Osteoblast (primary cell): ENCODE measurements at regions not wholly inside any gene's neighbourhood (a gene's known extent, or its start where the extent isn't known, plus 50 kb on each side); places are given as distances from the start of the nearest gene placed in this dataset.

Experiments
- DNase-seq: peaks from one replicate; pipeline ENCODE4 v3.0.0; 2011; ENCODE audit warnings: low spot score, mixed read lengths; ENCODE audit not compliant: insufficient read length; ENCODE audit errors: missing footprints
- H2AFZ ChIP-seq: 2 replicates; pipeline ENCODE4 v1.6.0; 2011; ENCODE audit warnings: mild to moderate bottlenecking, low read length
- H3K27ac ChIP-seq: 2 replicates; pipeline ENCODE4 v1.5.1; 2011; ENCODE audit warnings: mild to moderate bottlenecking, low read depth, low read length, moderate library complexity
- H3K27me3 ChIP-seq: 2 replicates; pipeline ENCODE4 v1.6.0; 2012; ENCODE audit warnings: mild to moderate bottlenecking, control low read depth, inconsistent platforms, low read length, moderate library complexity; ENCODE audit not compliant: insufficient read depth
- H3K36me3 ChIP-seq: 2 replicates; pipeline ENCODE4 v1.5.1; 2011; ENCODE audit warnings: mild to moderate bottlenecking, low read length, control low read depth, moderate library complexity; ENCODE audit not compliant: insufficient read depth
- H3K4me1 ChIP-seq: 2 replicates; pipeline ENCODE4 v1.5.1; 2011; ENCODE audit warnings: mild to moderate bottlenecking, low read length, control low read depth, moderate library complexity; ENCODE audit not compliant: insufficient read depth
- H3K4me2 ChIP-seq: 2 replicates; pipeline ENCODE4 v1.6.0; 2011; ENCODE audit warnings: mild to moderate bottlenecking, low read length; ENCODE audit not compliant: insufficient read depth
- H3K4me3 ChIP-seq: fragments of 200-600 bp; sonication (generic); 3 replicates; pipeline ENCODE4 v1.5.1; 2012; ENCODE audit warnings: mild to moderate bottlenecking, low read length, inconsistent platforms; ENCODE audit not compliant: insufficient read depth
- H3K79me2 ChIP-seq: 2 replicates; pipeline ENCODE4 v1.6.0; 2012; ENCODE audit warnings: mild to moderate bottlenecking, low read length, control low read depth, inconsistent platforms; ENCODE audit not compliant: insufficient read depth
- H3K9me3 ChIP-seq: 2 replicates; pipeline ENCODE4 v1.5.1; 2011; ENCODE audit warnings: low read depth, low read length, control low read depth
- H4K20me1 ChIP-seq: 2 replicates; pipeline ENCODE4 v1.6.0; 2012; ENCODE audit warnings: mild to moderate bottlenecking, low read length, control low read depth; ENCODE audit not compliant: insufficient read depth
- TF ChIP-seq, protein P1 (sequence below): IDR thresholded peaks from 2 replicates; pipeline ENCODE4 v1.5.1; 2011; ENCODE audit warnings: mild to moderate bottlenecking, low read depth, low read length, moderate library complexity; ENCODE audit errors: extremely low read depth

DNA sequence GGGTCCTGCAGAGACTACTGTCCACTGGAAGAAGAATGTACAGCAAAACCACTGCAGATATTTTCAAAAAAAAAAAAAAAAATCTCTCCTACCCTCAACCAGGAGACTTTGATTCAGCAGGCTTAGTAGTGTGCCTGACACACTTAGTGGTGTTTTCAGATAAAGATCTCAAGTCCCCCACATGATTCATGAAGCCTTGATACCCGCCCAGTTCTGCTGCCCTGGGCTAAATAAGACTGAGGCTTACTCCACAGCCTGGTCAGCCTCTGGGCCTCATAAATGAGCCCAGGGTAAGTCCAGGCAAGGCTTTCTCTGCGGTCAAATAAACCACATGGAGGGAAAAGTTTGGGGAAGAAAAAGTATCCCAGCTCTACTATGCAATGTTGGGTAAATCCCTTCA lies 222.1 kb upstream of the ARID1B start:
- DNase-seq: no peak
- Histone ChIP-seq H3K4me2 (no peak overlapping the region), H3K9me3 (no peaks in the 10 kb centered on the region), H3K27ac (no peak overlapping the region), H3K4me1 (no peaks in the 10 kb centered on the region), H3K27me3 (no peaks in the 10 kb centered on the region), H3K36me3 (no peaks in the 10 kb centered on the region), H3K79me2 (no peaks in the 10 kb centered on the region), H4K20me1 (no peaks in the 10 kb centered on the region), H2AFZ (no peak overlapping the region), H3K4me3 (no peak overlapping the region)
- TF ChIP-seq, protein P1, sequence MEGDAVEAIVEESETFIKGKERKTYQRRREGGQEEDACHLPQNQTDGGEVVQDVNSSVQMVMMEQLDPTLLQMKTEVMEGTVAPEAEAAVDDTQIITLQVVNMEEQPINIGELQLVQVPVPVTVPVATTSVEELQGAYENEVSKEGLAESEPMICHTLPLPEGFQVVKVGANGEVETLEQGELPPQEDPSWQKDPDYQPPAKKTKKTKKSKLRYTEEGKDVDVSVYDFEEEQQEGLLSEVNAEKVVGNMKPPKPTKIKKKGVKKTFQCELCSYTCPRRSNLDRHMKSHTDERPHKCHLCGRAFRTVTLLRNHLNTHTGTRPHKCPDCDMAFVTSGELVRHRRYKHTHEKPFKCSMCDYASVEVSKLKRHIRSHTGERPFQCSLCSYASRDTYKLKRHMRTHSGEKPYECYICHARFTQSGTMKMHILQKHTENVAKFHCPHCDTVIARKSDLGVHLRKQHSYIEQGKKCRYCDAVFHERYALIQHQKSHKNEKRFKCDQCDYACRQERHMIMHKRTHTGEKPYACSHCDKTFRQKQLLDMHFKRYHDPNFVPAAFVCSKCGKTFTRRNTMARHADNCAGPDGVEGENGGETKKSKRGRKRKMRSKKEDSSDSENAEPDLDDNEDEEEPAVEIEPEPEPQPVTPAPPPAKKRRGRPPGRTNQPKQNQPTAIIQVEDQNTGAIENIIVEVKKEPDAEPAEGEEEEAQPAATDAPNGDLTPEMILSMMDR: no peak

DNA sequence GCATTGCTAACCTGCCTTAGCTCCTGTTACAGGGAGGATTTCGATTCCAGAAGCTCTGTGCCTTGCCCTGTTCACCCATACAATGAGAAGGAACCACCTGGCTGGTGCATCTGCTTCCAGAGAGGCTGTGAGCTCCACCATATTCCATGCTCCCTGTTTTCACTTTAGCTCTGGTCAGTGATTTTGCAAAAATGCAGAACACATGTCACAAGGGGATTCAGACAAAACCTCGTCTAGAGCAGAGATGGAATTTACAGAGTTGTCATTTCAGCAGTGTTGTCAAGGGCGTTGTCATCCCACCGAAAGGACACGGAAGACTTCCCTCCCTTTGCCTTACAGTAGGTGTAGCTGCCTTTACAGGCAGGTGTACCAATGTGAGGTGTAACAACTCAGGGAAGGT lies 223.0 kb upstream of the ARID1B start:
- Histone ChIP-seq H3K27me3 (no peaks in the 10 kb centered on the region), H3K36me3 (no peaks in the 10 kb centered on the region)
- no peak for DNase-seq

DNA sequence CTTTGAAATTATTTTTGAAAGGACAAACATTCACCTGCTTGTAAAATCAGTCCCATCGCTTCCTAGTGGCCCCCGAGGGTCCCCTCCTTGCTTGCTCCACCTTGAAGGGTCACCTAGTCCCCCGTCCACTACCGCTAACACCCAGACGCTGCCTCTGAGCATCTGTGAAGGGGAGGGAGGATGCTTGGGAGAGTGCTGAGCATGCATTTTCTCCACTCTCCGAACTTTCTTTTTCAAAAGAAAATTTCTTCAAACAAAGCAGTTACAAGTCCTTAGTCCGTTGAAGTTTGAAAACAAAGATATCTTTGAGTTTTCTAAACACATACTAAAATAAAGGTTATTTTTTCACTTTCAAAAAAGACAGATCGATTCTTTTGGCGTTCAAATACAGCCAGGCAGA lies 224.3 kb upstream of the ARID1B start:
- Histone ChIP-seq H3K79me2 (no peaks in the 10 kb centered on the region), H3K27me3 (no peaks in the 10 kb centered on the region), H3K4me2 (no peak overlapping the region), H3K36me3 (no peaks in the 10 kb centered on the region), H2AFZ (no peak overlapping the region), H3K4me1 (no peaks in the 10 kb centered on the region), H4K20me1 (no peaks in the 10 kb centered on the region), H3K27ac (no peak overlapping the region), H3K9me3 (no peaks in the 10 kb centered on the region), H3K4me3 (no peak overlapping the region)
- DNase-seq: no peak
- TF ChIP-seq, protein P1: no peak

More for the DNA sequence above, 223.0 kb upstream of the ARID1B start:
- TF ChIP-seq, protein P1: no peak
- Histone ChIP-seq H3K79me2 (no peaks in the 10 kb centered on the region), H3K4me1 (no peaks in the 10 kb centered on the region), H2AFZ (no peak overlapping the region), H3K9me3 (no peaks in the 10 kb centered on the region), H3K27ac (no peak overlapping the region), H3K4me3 (no peak overlapping the region), H3K4me2 (no peak overlapping the region), H4K20me1 (no peaks in the 10 kb centered on the region)

DNA sequence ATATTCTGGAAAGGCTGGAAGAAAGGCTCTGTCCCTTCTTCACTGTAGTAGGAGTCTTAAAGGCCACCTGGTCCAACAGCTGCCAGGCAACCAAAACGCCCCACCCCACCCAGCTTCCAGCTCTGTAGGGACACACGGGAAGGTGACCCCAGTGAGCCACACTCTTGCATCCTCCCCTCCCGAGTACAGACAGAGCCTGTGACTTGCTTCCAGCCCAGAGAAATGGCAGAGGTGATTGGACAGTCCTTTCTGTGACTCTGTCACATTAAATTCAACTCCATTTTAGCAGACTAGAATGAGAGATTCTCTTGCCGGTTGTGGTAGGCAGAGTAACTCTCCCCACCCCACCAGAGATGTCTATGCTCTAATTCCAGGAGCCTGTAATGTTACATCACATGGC lies 226.2 kb upstream of the ARID1B start:
- Histone ChIP-seq H3K4me2 (no peak overlapping the region), H3K4me3 (no peak overlapping the region), H2AFZ (no peak overlapping the region), H3K9me3 (no peaks in the 10 kb centered on the region), H3K79me2 (no peaks in the 10 kb centered on the region), H3K36me3 (no peaks in the 10 kb centered on the region), H3K27ac (no peak overlapping the region), H3K4me1 (no peaks in the 10 kb centered on the region), H4K20me1 (no peaks in the 10 kb centered on the region), H3K27me3 (no peaks in the 10 kb centered on the region)
- TF ChIP-seq, protein P1: no peak
- no peak for DNase-seq
